Tibial nerve (tissue), 4 donors: ENCODE measurements at regions not wholly inside any gene's neighbourhood (a gene's known extent, or its start where the extent isn't known, plus 50 kb on each side); places are given as distances from the start of the nearest gene placed in this dataset.

Experiments used
- DNase-seq, 2 donors: peaks; one replicate each; pipeline ENCODE4 v3.0.0-alpha.2; 2019; ENCODE audit warnings: low spot score in 2 of 2
- H3K27ac ChIP-seq, 4 donors: fragments of 200-600 bp; sonication (generic) in 3 of 4; one replicate each; pipeline ENCODE4 v1.5.1; 2017 to 2019; ENCODE audit warnings: mild to moderate bottlenecking in 1 of 4
- H3K27me3 ChIP-seq, 2 donors: fragments of 200-600 bp; sonication (generic) in 1 of 2; one replicate each; pipeline versions ENCODE4 v1.5.1 to v1.6.0; 2017 to 2019
- H3K36me3 ChIP-seq, 3 donors: fragments of 200-600 bp; sonication (generic); one replicate each; pipeline ENCODE4 v1.5.1; 2018 to 2019
- H3K4me1 ChIP-seq, 4 donors: fragments of 200-600 bp; sonication (generic) in 3 of 4; one replicate each; pipeline ENCODE4 v1.5.1; 2017 to 2019
- H3K4me3 ChIP-seq, 4 donors: fragments of 200-600 bp; sonication (generic) in 3 of 4; one replicate each; pipeline ENCODE4 v1.5.1; 2017 to 2019; ENCODE audit warnings: mild to moderate bottlenecking in 1 of 4, moderate library complexity in 1 of 4
- H3K9me3 ChIP-seq, 4 donors: fragments of 200-600 bp; sonication (generic) in 3 of 4; one replicate each; pipeline ENCODE4 v1.5.1; 2017 to 2019
- EP300 ChIP-seq, 2 donors: sonication (generic); formaldehyde crosslinking; IDR thresholded peaks; one replicate each; pipeline ENCODE4 v1.6.1; 2017; ENCODE audit warnings: antibody characterized with exemption in 2 of 2, mild to moderate bottlenecking in 1 of 2
- POLR2A ChIP-seq, 2 donors: fragments of 450-650 bp; IDR thresholded peaks; one replicate each; pipeline ENCODE4 v1.6.1; 2017; ENCODE audit warnings: antibody characterized with exemption in 2 of 2, mild to moderate bottlenecking in 2 of 2, moderate library complexity in 2 of 2
- WGBS, 2 donors: methylation state at CpG; one replicate each; pipeline ENCODE4 v1.1.5; 2018; 5-methylcytosine and 5-hydroxymethylcytosine counted together
- TF ChIP-seq, protein P1 (sequence below), 5 experiments: fragments of 200-600 bp in 3 of 5; fragments of 450-650 bp in 2 of 5; sonication (generic) in 3 of 5; IDR thresholded peaks; one replicate each; pipeline ENCODE4 v1.5.1; 2016 to 2019; ENCODE audit warnings: antibody characterized with exemption in 5 of 5, mild to moderate bottlenecking in 3 of 5, moderate library complexity in 2 of 5

DNA sequence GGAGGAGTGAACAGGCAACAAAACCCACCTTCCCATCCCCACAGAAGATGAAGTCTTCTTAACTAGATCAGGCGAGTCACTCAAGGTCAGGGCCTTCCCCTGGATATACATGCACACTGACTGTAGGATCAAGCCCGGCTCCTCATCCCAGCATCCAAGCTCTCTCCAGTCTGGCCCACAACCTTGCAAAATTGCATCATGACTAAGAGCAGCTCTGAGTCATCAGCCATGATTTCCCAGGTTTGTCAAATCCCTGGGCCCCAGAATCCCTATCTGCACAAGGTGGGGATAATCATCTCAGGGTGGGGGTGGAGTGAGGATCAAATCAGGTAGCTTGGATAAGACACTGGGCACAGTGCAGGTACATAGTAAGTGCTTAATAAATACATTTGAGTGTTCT, 199.3 kb upstream of the GRIK3 start:
- WGBS, 2 donors = 96 to 97% methylated on average over 2 of the region's 2 CpGs
- TF ChIP-seq POLR2A (IDR thresholded peaks at IDR 0.05) (no peak), EP300 (IDR thresholded peaks at IDR 0.05) (no peak)
- TF ChIP-seq, protein P1, sequence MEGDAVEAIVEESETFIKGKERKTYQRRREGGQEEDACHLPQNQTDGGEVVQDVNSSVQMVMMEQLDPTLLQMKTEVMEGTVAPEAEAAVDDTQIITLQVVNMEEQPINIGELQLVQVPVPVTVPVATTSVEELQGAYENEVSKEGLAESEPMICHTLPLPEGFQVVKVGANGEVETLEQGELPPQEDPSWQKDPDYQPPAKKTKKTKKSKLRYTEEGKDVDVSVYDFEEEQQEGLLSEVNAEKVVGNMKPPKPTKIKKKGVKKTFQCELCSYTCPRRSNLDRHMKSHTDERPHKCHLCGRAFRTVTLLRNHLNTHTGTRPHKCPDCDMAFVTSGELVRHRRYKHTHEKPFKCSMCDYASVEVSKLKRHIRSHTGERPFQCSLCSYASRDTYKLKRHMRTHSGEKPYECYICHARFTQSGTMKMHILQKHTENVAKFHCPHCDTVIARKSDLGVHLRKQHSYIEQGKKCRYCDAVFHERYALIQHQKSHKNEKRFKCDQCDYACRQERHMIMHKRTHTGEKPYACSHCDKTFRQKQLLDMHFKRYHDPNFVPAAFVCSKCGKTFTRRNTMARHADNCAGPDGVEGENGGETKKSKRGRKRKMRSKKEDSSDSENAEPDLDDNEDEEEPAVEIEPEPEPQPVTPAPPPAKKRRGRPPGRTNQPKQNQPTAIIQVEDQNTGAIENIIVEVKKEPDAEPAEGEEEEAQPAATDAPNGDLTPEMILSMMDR (IDR thresholded peaks at IDR 0.05) = no peak

DNA sequence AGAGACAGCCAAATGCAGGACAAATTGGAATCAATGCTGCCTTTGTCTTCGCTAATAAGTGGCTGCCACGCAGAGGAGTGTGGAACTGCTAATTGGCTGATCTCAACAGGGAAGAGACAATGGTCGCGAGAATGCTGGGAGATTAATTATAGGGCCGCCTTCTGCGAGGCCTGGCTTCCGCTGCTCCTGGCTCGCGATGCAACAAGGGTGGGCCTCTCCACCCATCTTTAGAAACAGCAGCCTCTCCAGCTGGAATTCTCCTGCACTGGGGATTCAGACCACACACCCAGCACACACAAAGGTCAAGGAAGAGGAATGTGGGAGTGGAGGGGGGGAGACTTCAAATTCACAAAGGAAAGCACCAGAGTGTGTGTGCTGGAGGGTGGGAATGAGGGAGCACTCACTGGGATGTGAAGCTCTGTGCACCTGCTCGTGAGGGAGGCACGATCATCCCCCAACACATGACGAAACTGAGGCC, 200.7 kb upstream of the GRIK3 start:
- no peak for DNase-seq
- Histone ChIP-seq H3K4me3 (no peak overlapping the region), H3K27me3 (no peaks in the 10 kb centered on the region), H3K27ac (peak overlapping the region in 1 of 4 donors; percentile 10), H3K4me1 (peaks cover 0 to 22% (median 4%) of the 10 kb centered on the region in 4 donors), H3K9me3 (peaks cover 0 to 13% (median 0%) of the 10 kb centered on the region in 4 donors), H3K36me3 (no peaks in the 10 kb centered on the region)
- TF ChIP-seq POLR2A (IDR thresholded peaks at IDR 0.05) = no peak
- TF ChIP-seq, protein P1 (IDR thresholded peaks at IDR 0.05) = no peak
- TF ChIP-seq EP300 (IDR thresholded peaks at IDR 0.05) = no peak
- WGBS, 2 donors = 16 to 18% methylated on average over 12 of the region's 12 CpGs

More for the DNA sequence above, 199.3 kb upstream of the GRIK3 start:
- Histone ChIP-seq H3K27ac (no peak overlapping the region), H3K27me3 (no peaks in the 10 kb centered on the region), H3K4me3 (no peak overlapping the region), H3K9me3 (peaks cover 0 to 13% (median 0%) of the 10 kb centered on the region in 4 donors), H3K4me1 (peaks cover 0 to 22% (median 4%) of the 10 kb centered on the region in 4 donors), H3K36me3 (no peaks in the 10 kb centered on the region)
- DNase-seq = no peak

DNA sequence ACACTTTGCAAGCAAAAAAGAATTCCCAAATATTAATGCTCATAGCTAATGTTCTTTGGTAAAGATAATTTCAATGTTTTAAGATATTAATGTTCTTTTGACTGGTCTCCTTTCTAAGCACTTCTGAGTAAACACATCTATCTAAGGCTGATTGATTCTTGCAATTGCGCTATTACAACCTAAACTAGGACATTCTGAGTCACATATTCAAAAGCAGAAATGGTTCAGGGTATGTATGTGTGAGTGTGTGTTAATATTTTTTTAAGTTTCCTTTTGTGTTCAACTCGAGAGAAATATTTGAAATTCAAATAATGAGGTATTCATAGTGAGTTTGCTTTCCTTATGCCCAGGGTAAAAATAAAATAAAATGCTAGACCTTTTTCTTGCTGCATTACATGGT, 203.6 kb upstream of the GRIK3 start:
- WGBS, 2 donors = 41 to 49% methylated on average over 2 of the region's 2 CpGs
- no peak overlapping the region for H3K27ac ChIP-seq
- peaks cover 0 to 22% (median 4%) of the 10 kb centered on the region in 4 donors for H3K4me1 ChIP-seq
- no peak for TF ChIP-seq POLR2A (IDR thresholded peaks at IDR 0.05)
- TF ChIP-seq EP300 (IDR thresholded peaks at IDR 0.05) = no peak
- TF ChIP-seq, protein P1 (IDR thresholded peaks at IDR 0.05) = no peak
- DNase-seq = no peak
- peaks cover 0 to 8% (median 0%) of the 10 kb centered on the region in 4 donors for H3K9me3 ChIP-seq
- no peaks in the 10 kb centered on the region for H3K27me3 ChIP-seq
- no peaks in the 10 kb centered on the region for H3K36me3 ChIP-seq
- H3K4me3 ChIP-seq = no peak overlapping the region

DNA sequence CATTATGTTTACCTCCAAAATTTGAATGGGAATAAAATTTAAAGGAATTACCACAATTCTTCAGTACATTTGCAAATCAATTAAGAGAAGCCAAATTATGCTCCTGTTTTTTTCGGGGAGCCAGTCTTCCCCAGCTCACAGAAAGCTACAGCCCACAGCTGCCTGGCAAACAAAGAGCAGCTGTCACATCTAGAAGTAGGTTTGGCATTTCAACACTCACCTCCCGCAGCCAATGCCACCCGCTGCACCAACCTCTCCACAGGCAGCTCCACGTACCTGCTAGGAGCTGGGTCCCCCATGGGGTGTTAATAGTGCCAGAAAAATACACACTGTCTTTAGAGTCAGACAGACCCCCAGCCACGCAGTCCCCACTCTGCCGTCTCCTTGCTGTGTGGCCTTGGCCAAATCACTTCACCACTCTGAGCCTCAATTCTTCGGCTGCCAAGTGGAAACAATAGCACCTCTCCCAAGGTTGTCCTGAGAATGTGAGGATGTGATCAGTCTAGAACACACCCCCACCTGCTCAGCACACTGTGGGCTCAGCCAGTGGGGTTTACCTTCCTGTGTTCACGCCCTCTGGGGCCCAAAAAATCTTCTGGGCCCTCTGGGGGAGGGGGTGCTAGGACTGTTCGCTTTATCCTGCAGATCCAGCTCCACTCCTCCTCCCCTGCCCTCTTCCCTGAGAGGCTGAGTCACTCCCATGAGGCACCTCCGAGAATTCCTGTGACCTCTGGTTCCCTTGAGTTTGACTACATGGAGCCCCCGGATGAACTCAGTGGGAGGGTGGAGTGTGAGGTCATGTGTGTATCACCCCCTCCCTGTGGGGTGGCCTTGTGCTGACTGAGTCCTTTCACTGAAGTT, 204.3 kb upstream of the GRIK3 start:
- TF ChIP-seq POLR2A (IDR thresholded peaks at IDR 0.05) (no peak), EP300 (IDR thresholded peaks at IDR 0.05) (no peak)
- TF ChIP-seq, protein P1 (IDR thresholded peaks at IDR 0.05) = no peak
- Histone ChIP-seq H3K36me3 (no peaks in the 10 kb centered on the region), H3K4me1 (peaks cover 0 to 22% (median 4%) of the 10 kb centered on the region in 4 donors), H3K27me3 (no peaks in the 10 kb centered on the region), H3K4me3 (no peak overlapping the region), H3K9me3 (peaks cover 0 to 8% (median 0%) of the 10 kb centered on the region in 4 donors), H3K27ac (no peak overlapping the region)
- 63 to 64% methylated on average over 11 of the region's 11 CpGs for WGBS, 2 donors
- no peak for DNase-seq

DNA sequence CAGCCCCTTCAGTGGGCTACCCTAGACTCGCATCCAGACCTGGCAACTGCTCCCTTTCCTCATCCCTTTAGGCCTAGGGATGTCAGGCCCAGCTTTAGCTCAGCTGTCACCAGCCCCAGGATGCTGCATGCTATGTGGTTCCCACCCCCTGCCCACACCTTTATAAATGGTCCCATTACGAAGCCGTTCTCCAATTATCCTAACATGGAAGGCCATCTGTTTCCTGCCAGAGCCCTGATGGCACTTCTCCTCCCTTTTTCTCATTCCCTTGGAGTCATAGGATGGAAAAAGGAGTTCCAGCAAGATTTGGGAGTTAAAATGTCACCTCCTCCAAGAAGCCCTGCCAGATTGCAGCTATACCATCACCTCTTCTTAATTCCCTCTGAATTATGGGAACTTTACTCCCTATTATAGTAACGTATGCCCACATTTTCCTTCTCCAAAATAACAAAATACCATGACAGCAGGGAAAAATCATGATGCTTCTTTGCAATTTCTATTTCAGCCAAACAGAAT, 205.0 kb upstream of the GRIK3 start:
- TF ChIP-seq EP300 (IDR thresholded peaks at IDR 0.05) = no peak
- no peak for TF ChIP-seq POLR2A (IDR thresholded peaks at IDR 0.05)
- TF ChIP-seq, protein P1 (IDR thresholded peaks at IDR 0.05) = no peak
- H3K27ac ChIP-seq = no peak overlapping the region
- H3K27me3 ChIP-seq = no peaks in the 10 kb centered on the region
- no peaks in the 10 kb centered on the region for H3K36me3 ChIP-seq
- DNase-seq = no peak
- H3K4me1 ChIP-seq = peaks cover 0 to 15% (median 3%) of the 10 kb centered on the region in 4 donors
- no peak overlapping the region for H3K4me3 ChIP-seq
- peaks cover 0 to 8% (median 0%) of the 10 kb centered on the region in 4 donors for H3K9me3 ChIP-seq
- 75 to 86% methylated on average over 4 of the region's 4 CpGs for WGBS, 2 donors
